Parathyroid adenoma (tissue), 2 donors: ENCODE measurements at regions not wholly inside any gene's neighbourhood (a gene's known extent, or its start where the extent isn't known, plus 50 kb on each side); places are given as distances from the start of the nearest gene placed in this dataset.

Experiments used
- H2AFZ ChIP-seq: fragments of 300-600 bp; sonication (generic); one replicate; pipeline ENCODE4 v1.7.0; 2017; ENCODE audit warnings: antibody characterized with exemption, mild to moderate bottlenecking
- H3K27ac ChIP-seq: fragments of 300-600 bp; sonication (generic); one replicate; pipeline ENCODE4 v1.7.0; 2017
- H3K27me3 ChIP-seq: fragments of 300-600 bp; sonication (generic); one replicate; pipeline ENCODE4 v1.7.0; 2017; ENCODE audit warnings: low read length; ENCODE audit not compliant: control insufficient read depth, insufficient read depth
- H3K36me3 ChIP-seq: fragments of 300-600 bp; sonication (generic); one replicate; pipeline ENCODE4 v1.7.0; 2017; ENCODE audit warnings: low read length; ENCODE audit not compliant: control insufficient read depth, insufficient read depth
- H3K4me1 ChIP-seq: fragments of 300-600 bp; sonication (generic); one replicate; pipeline ENCODE4 v1.7.0; 2017; ENCODE audit warnings: control low read depth
- H3K4me2 ChIP-seq: fragments of 300-600 bp; sonication (generic); one replicate; pipeline ENCODE4 v1.7.0; 2017; ENCODE audit warnings: low read length
- H3K4me3 ChIP-seq: fragments of 300-600 bp; sonication (generic); one replicate; pipeline ENCODE4 v1.7.0; 2017; ENCODE audit warnings: low read depth, low read length
- H3K79me2 ChIP-seq: fragments of 300-600 bp; sonication (generic); one replicate; pipeline ENCODE4 v1.7.0; 2017; ENCODE audit warnings: control low read depth
- H3K9ac ChIP-seq: fragments of 300-600 bp; sonication (generic); one replicate; pipeline ENCODE4 v1.7.0; 2017; ENCODE audit warnings: mild to moderate bottlenecking
- H3K9me3 ChIP-seq: fragments of 300-600 bp; sonication (generic); one replicate; pipeline ENCODE4 v1.7.0; 2017; ENCODE audit warnings: low read length; ENCODE audit not compliant: control insufficient read depth
- CTCF ChIP-seq: fragments of 300-600 bp; sonication (generic); IDR thresholded peaks from one replicate; pipeline ENCODE4 v1.7.0; 2017; ENCODE audit warnings: antibody characterized with exemption, mild to moderate bottlenecking
- donor health status: primary hyperparathyroidism.

- Histone ChIP-seq H3K27me3 (no peaks in the 10 kb centered on the region), H3K27ac (no peak overlapping the region), H2AFZ (no peak overlapping the region), H3K4me2 (no peak overlapping the region), H3K79me2 (no peaks in the 10 kb centered on the region), H3K9ac (no peak overlapping the region), H3K36me3 (no peaks in the 10 kb centered on the region), H3K9me3 (no peaks in the 10 kb centered on the region), H3K4me1 (no peaks in the 10 kb centered on the region), H3K4me3 (no peak overlapping the region)
- no peak for TF ChIP-seq CTCF
These were observed 405.7 kb downstream of the HDGFL1 start for GRCh38 chr6:22975079-22975478.

GRCh38 chr6:22980446-22980845 is 411.1 kb downstream of the HDGFL1 start:
- no peak overlapping the region for H3K27ac ChIP-seq
- H3K36me3 ChIP-seq: no peaks in the 10 kb centered on the region
- TF ChIP-seq CTCF: no peak
- no peak overlapping the region for H2AFZ ChIP-seq
- no peak overlapping the region for H3K4me3 ChIP-seq
- no peaks in the 10 kb centered on the region for H3K27me3 ChIP-seq
- H3K4me1 ChIP-seq: no peaks in the 10 kb centered on the region
- no peak overlapping the region for H3K4me2 ChIP-seq
- no peaks in the 10 kb centered on the region for H3K79me2 ChIP-seq
- no peak overlapping the region for H3K9ac ChIP-seq
- peaks cover 3% of the 10 kb centered on the region for H3K9me3 ChIP-seq

- peak overlapping the region; percentile 57 for H2AFZ ChIP-seq
- H3K27me3 ChIP-seq: no peaks in the 10 kb centered on the region
- no peak for TF ChIP-seq CTCF
- no peak overlapping the region for H3K4me3 ChIP-seq
- no peaks in the 10 kb centered on the region for H3K79me2 ChIP-seq
- H3K9ac ChIP-seq: no peak overlapping the region
- no peak overlapping the region for H3K4me2 ChIP-seq
- H3K4me1 ChIP-seq: peaks cover 15% of the 10 kb centered on the region
- no peak overlapping the region for H3K27ac ChIP-seq
- no peaks in the 10 kb centered on the region for H3K9me3 ChIP-seq
- no peaks in the 10 kb centered on the region for H3K36me3 ChIP-seq
These were observed 432.8 kb downstream of the HDGFL1 start for GRCh38 chr6:23002044-23002619.

GRCh38 chr6:23003671-23004467 is 434.5 kb downstream of the HDGFL1 start:
- no peaks in the 10 kb centered on the region for H3K36me3 ChIP-seq
- H3K79me2 ChIP-seq: no peaks in the 10 kb centered on the region
- H3K9ac ChIP-seq: no peak overlapping the region
- H3K9me3 ChIP-seq: no peaks in the 10 kb centered on the region
- peak overlapping the region; percentile 36 for H3K4me3 ChIP-seq
- H3K4me2 ChIP-seq: peak overlapping the region; percentile 42
- H3K27ac ChIP-seq: peak overlapping the region; percentile 83
- peaks cover 15% of the 10 kb centered on the region for H3K4me1 ChIP-seq
- H3K27me3 ChIP-seq: no peaks in the 10 kb centered on the region
- H2AFZ ChIP-seq: peak overlapping the region; percentile 73
- TF ChIP-seq CTCF: no peak

GRCh38 chr6:23006656-23007055 is 437.3 kb downstream of the HDGFL1 start:
- no peak overlapping the region for H3K4me3 ChIP-seq
- no peaks in the 10 kb centered on the region for H3K27me3 ChIP-seq
- TF ChIP-seq CTCF: no peak
- peaks cover 15% of the 10 kb centered on the region for H3K4me1 ChIP-seq
- H3K27ac ChIP-seq: no peak overlapping the region
- no peak overlapping the region for H3K4me2 ChIP-seq
- H2AFZ ChIP-seq: no peak overlapping the region
- H3K79me2 ChIP-seq: no peaks in the 10 kb centered on the region
- H3K9ac ChIP-seq: no peak overlapping the region
- H3K36me3 ChIP-seq: no peaks in the 10 kb centered on the region
- no peaks in the 10 kb centered on the region for H3K9me3 ChIP-seq
